ENCODE measurements at regions not wholly inside any gene's neighbourhood (a gene's known extent, or its start where the extent isn't known, plus 50 kb on each side); places are given as distances from the start of the nearest gene placed in this dataset.

- no peaks in the 10 kb centered on the region for H3K4me1 ChIP-seq (ENCODE audit: control insufficient read depth, insufficient read depth, low read length)
- no peaks in the 10 kb centered on the region for H3K9me3 ChIP-seq (ENCODE audit: control insufficient read depth, low read length)
- ATAC-seq (no peak), DNase-seq (no peak)
- no peak overlapping the region for H3K4me3 ChIP-seq (ENCODE audit: low read length)
- no peaks in the 10 kb centered on the region for H3K27me3 ChIP-seq (ENCODE audit: control insufficient read depth, insufficient read depth)
- intact Hi-C loops (cut with DNase I): no loop called here
- H3K27ac ChIP-seq (ENCODE audit: low read length): no peak overlapping the region
Observed at GRCh38 chrX:80223982-80224579, 196.2 kb upstream of the TENT5D start.

DNA sequence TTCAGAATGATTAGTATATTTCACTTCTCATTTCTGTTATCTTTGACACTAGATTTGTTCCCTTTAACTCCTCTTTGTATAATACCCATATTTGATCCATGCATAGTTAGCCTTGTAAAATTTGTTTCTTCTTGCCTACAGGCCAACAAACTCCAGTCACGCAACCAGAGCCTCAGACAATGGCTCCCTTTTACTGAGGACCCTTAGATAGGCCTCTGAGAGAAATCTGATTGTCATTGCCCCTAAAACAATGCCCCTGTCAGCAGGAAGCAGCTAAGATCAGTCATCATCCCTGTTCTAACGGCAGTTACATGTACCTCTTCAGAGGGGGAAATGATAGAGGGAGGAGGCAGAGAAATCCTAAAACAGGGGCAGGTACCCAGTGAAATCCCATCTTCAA, 190.6 kb upstream of the TENT5D start:
- intact Hi-C loops (cut with DNase I): no loop called here
- no peak for ATAC-seq
- no peaks in the 10 kb centered on the region for H3K9me3 ChIP-seq (ENCODE audit: control insufficient read depth, low read length)
- 61% methylated on average over 2 of the region's 2 CpGs for WGBS
- no peak for DNase-seq
- no peak overlapping the region for H3K4me3 ChIP-seq (ENCODE audit: low read length)
- no peaks in the 10 kb centered on the region for H3K4me1 ChIP-seq (ENCODE audit: control insufficient read depth, insufficient read depth, low read length)
- no peak overlapping the region for H3K27ac ChIP-seq (ENCODE audit: low read length)
- H3K27me3 ChIP-seq (ENCODE audit: control insufficient read depth, insufficient read depth): no peaks in the 10 kb centered on the region

DNA sequence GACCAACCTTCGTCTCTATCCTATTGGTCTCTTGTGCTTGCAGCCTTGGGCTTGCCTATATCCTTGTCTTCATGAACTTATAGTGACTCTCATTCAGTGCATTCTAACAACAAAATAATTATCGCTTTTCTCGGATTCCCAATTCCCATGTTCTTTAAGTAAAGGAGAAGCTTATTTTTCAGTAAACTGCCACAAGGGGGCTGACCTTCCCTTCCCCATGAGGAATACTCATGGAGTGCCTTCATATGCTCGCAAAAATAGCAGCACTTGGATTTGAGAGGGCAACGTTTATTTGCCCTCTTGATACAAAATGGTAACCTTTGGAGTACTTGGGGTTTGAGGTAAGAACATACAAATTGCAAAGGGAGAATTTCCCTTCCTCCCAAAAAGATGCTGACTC, 183.2 kb upstream of the TENT5D start:
- Histone ChIP-seq H3K4me3 (ENCODE audit: low read length) (no peak overlapping the region), H3K4me1 (ENCODE audit: control insufficient read depth, insufficient read depth, low read length) (no peaks in the 10 kb centered on the region), H3K27ac (ENCODE audit: low read length) (no peak overlapping the region), H3K27me3 (ENCODE audit: control insufficient read depth, insufficient read depth) (no peaks in the 10 kb centered on the region), H3K9me3 (ENCODE audit: control insufficient read depth, low read length) (no peaks in the 10 kb centered on the region)
- intact Hi-C loops (cut with DNase I): no loop called here
- no peak for ATAC-seq
- no peak for DNase-seq
- WGBS: 74% methylated on average over 5 of the region's 5 CpGs

DNA sequence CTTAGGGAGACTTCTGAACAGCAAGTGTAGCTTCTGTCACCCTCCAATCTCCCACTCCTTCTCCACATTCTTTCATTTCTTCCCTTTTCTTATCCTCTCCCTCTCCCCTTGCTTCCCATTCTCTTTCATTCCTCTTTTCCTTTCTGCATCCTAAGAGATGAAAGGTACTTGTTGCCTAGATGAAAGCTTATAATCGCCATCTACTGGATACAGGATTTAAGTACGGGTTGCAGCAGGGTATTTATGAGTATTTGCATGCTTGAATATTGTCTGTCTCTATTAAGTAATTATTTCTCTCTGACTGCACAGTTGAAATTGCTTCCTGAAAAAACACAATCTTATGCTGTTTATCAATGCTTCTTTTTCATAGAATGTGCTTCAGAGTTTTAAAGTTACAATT, 174.0 kb upstream of the TENT5D start:
- DNase-seq: no peak
- 14% methylated on average over 2 of the region's 2 CpGs for WGBS
- H3K27me3 ChIP-seq (ENCODE audit: control insufficient read depth, insufficient read depth): no peaks in the 10 kb centered on the region
- H3K27ac ChIP-seq (ENCODE audit: low read length): no peak overlapping the region
- intact Hi-C loops (cut with DNase I): no loop called here
- no peak for ATAC-seq
- H3K4me1 ChIP-seq (ENCODE audit: control insufficient read depth, insufficient read depth, low read length): no peaks in the 10 kb centered on the region
- no peak overlapping the region for H3K4me3 ChIP-seq (ENCODE audit: low read length)
- H3K9me3 ChIP-seq (ENCODE audit: control insufficient read depth, low read length): no peaks in the 10 kb centered on the region

- 67% methylated on average over 4 of the region's 4 CpGs for WGBS
- Histone ChIP-seq H3K4me1 (ENCODE audit: control insufficient read depth, insufficient read depth, low read length) (no peaks in the 10 kb centered on the region), H3K27me3 (ENCODE audit: control insufficient read depth, insufficient read depth) (no peaks in the 10 kb centered on the region), H3K27ac (ENCODE audit: low read length) (no peak overlapping the region), H3K4me3 (ENCODE audit: low read length) (no peak overlapping the region), H3K9me3 (ENCODE audit: control insufficient read depth, low read length) (no peaks in the 10 kb centered on the region)
- DNase-seq (no peak), ATAC-seq (no peak)
- intact Hi-C loops (cut with DNase I): no loop called here
Observed at GRCh38 chrX:80266287-80266686, 154.0 kb upstream of the TENT5D start.

GRCh38 chrX:80266979-80267378, 153.3 kb upstream of the TENT5D start:
- Histone ChIP-seq H3K4me3 (ENCODE audit: low read length) (no peak overlapping the region), H3K9me3 (ENCODE audit: control insufficient read depth, low read length) (no peaks in the 10 kb centered on the region), H3K27me3 (ENCODE audit: control insufficient read depth, insufficient read depth) (no peaks in the 10 kb centered on the region), H3K27ac (ENCODE audit: low read length) (no peak overlapping the region), H3K4me1 (ENCODE audit: control insufficient read depth, insufficient read depth, low read length) (no peaks in the 10 kb centered on the region)
- ATAC-seq (no peak), DNase-seq (no peak)
- intact Hi-C loops (cut with DNase I): no loop called here

DNA sequence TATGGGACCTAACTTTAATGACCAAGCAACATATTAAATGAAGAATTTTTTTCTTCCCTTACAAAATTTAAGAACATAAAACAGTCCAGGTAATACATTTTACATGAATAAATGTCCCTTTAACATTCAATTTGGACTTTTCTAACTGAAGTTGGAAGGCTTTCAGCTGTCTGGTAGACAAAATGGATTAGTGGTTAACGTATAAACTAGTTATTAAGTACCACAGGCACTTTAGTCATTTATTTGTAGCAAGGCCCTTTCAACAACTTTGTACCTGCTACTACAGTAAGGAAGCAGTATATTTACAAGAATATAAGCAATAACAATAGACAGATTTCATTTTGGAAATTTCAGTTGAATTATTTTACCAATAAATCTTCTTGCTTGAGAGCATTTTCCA, 152.5 kb upstream of the TENT5D start:
- no peaks in the 10 kb centered on the region for H3K4me1 ChIP-seq (ENCODE audit: control insufficient read depth, insufficient read depth, low read length)
- intact Hi-C loops (cut with DNase I): no loop called here
- no peak for ATAC-seq
- no peak for DNase-seq
- 75% methylated on average over 1 of the region's 1 CpG for WGBS
- no peaks in the 10 kb centered on the region for H3K27me3 ChIP-seq (ENCODE audit: control insufficient read depth, insufficient read depth)
- H3K27ac ChIP-seq (ENCODE audit: low read length): no peak overlapping the region
- no peak overlapping the region for H3K4me3 ChIP-seq (ENCODE audit: low read length)
- H3K9me3 ChIP-seq (ENCODE audit: control insufficient read depth, low read length): no peaks in the 10 kb centered on the region

DNA sequence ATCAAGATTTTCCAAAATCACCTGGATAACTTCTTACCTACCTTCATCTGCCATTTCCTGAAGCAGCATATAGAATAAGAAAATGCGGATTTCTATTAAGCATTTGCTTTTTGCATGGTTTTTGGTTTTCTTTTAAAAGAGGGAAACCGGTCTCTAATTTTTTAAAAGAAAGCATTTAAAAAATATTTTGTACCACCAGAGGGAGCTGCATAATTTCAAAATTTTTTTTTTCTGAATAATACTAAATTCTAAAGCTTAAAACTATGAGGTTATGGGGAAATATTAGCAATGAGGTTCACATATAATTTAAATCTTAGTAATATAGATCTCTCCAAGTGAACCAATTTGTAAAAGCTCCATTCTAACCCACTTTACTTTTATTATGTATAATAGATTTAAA, 137.7 kb upstream of the TENT5D start:
- 64% methylated on average over 2 of the region's 2 CpGs for WGBS
- Histone ChIP-seq H3K4me3 (ENCODE audit: low read length) (no peak overlapping the region), H3K9me3 (ENCODE audit: control insufficient read depth, low read length) (no peaks in the 10 kb centered on the region), H3K27me3 (ENCODE audit: control insufficient read depth, insufficient read depth) (no peaks in the 10 kb centered on the region), H3K27ac (ENCODE audit: low read length) (no peak overlapping the region), H3K4me1 (ENCODE audit: control insufficient read depth, insufficient read depth, low read length) (no peaks in the 10 kb centered on the region)
- no peak for ATAC-seq
- DNase-seq: no peak
- intact Hi-C loops (cut with DNase I): no loop called here

DNA sequence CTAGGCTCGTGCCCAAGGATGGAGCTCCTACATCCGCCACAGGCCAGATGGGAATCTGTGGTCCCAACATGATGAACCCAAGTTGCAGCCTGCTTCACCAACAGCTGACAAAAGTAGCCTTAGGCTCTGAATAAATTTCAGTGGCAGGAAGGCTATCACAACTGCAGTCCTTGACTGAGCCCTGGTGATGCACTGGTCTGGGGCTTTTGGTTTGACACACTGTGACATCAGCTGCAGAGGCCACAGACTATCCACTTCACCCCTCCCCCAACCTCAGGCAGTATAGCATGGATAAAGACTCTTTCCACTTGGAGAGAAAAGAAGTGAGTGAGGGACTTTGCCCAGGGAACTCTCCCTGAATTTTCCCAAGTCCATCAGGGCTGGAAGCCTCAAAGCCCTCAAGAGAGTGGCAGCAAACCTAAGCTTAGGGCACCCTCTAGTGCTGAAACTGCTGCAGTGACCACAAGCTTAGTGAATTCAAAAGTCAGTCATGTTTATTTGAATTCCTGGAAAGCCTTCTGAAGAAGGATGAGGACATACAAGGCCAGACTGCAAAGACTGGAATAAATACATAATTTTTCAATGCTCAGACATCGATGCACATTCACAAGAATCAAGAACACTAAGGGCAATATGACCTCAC, 135.0 kb upstream of the TENT5D start:
- ATAC-seq (no peak), DNase-seq (no peak)
- Histone ChIP-seq H3K4me1 (ENCODE audit: control insufficient read depth, insufficient read depth, low read length) (no peaks in the 10 kb centered on the region), H3K27me3 (ENCODE audit: control insufficient read depth, insufficient read depth) (no peaks in the 10 kb centered on the region), H3K9me3 (ENCODE audit: control insufficient read depth, low read length) (no peaks in the 10 kb centered on the region), H3K27ac (ENCODE audit: low read length) (no peak overlapping the region), H3K4me3 (ENCODE audit: low read length) (no peak overlapping the region)
- intact Hi-C loops (cut with DNase I): no loop called here
- WGBS: 66% methylated on average over 3 of the region's 3 CpGs

GRCh38 chrX:80290834-80291233, 129.4 kb upstream of the TENT5D start:
- H3K27ac ChIP-seq (ENCODE audit: low read length): no peak overlapping the region
- H3K27me3 ChIP-seq (ENCODE audit: control insufficient read depth, insufficient read depth): no peaks in the 10 kb centered on the region
- no peaks in the 10 kb centered on the region for H3K9me3 ChIP-seq (ENCODE audit: control insufficient read depth, low read length)
- ATAC-seq: no peak
- no peak for DNase-seq
- intact Hi-C loops (cut with DNase I): no loop called here
- no peaks in the 10 kb centered on the region for H3K4me1 ChIP-seq (ENCODE audit: control insufficient read depth, insufficient read depth, low read length)
- H3K4me3 ChIP-seq (ENCODE audit: low read length): no peak overlapping the region

- H3K27me3 ChIP-seq (ENCODE audit: control insufficient read depth, insufficient read depth): no peaks in the 10 kb centered on the region
- no peak for DNase-seq
- H3K4me1 ChIP-seq (ENCODE audit: control insufficient read depth, insufficient read depth, low read length): no peaks in the 10 kb centered on the region
- intact Hi-C loops (cut with DNase I): no loop called here
- H3K27ac ChIP-seq (ENCODE audit: low read length): no peak overlapping the region
- H3K4me3 ChIP-seq (ENCODE audit: low read length): no peak overlapping the region
- H3K9me3 ChIP-seq (ENCODE audit: control insufficient read depth, low read length): no peaks in the 10 kb centered on the region
- 93% methylated on average over 1 of the region's 1 CpG for WGBS
- no peak for ATAC-seq
Observed at GRCh38 chrX:80293354-80293753, 126.9 kb upstream of the TENT5D start.

DNA sequence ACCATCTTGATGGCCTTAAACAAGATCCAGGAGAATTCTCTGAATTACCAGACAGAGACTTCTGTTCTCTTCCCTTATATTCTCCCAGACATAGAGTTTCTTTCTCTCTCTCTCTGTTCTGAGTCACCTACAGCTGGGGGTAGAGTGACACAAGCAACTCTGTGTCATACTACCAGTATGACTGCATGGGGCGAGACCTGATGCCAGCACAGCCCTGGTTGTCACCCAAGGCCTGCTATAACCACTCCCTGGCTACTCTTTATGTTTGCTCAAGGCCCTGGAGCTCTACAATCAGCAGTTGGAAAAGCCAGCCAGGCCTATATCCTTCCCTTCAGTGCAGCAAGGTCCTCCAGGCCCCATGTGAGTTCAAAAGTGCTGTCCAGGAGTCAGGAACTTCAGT, 114.2 kb upstream of the TENT5D start:
- no peaks in the 10 kb centered on the region for H3K9me3 ChIP-seq (ENCODE audit: control insufficient read depth, low read length)
- WGBS: 57% methylated on average over 1 of the region's 1 CpG

More for the DNA sequence above, 114.2 kb upstream of the TENT5D start:
- no peak for DNase-seq
- Histone ChIP-seq H3K4me1 (ENCODE audit: control insufficient read depth, insufficient read depth, low read length) (no peaks in the 10 kb centered on the region), H3K27me3 (ENCODE audit: control insufficient read depth, insufficient read depth) (no peaks in the 10 kb centered on the region), H3K4me3 (ENCODE audit: low read length) (no peak overlapping the region), H3K27ac (ENCODE audit: low read length) (no peak overlapping the region)
- ATAC-seq: no peak
- intact Hi-C loops (cut with DNase I): no loop called here

Data from right cardiac atrium (tissue), 5 donors.